ENCODE measurements at regions not wholly inside any gene's neighbourhood (a gene's known extent, or its start where the extent isn't known, plus 50 kb on each side); places are given as distances from the start of the nearest gene placed in this dataset.
A peak's percentile ranks its signal among the peaks of the same experiment; 100 is the strongest.

DNA sequence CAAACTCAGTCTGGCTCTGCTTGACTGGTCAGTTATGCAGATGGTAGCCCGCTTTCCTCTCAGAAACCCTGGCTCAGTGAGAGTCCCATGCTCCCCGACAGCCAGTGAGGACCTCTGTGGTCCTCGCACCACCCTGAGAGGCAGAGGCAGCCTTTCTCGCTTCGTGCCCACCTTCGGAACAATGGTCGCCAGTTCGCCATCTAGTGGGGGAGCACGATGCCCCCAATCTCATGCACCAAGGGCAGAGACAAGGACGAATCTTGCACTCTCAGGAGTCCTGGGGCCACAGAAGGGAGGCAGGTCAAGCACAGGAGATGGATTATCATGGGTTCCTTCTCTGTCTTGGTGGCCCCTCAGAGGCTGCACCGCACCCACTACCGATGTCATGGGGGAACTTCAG, 75.2 kb downstream of the RHCG start:
- CTCF ChIA-PET = interaction anchor here (0.8 to 10.7 kb wide), 5 partner anchors 7 to 61 kb away, joined by 3 to 144 read pairs (median 27); no protein-coding TSS in a partner anchor
- WGBS (ENCODE audit: insufficient coverage) = 44% methylated on average over 7 of the region's 12 CpGs

DNA sequence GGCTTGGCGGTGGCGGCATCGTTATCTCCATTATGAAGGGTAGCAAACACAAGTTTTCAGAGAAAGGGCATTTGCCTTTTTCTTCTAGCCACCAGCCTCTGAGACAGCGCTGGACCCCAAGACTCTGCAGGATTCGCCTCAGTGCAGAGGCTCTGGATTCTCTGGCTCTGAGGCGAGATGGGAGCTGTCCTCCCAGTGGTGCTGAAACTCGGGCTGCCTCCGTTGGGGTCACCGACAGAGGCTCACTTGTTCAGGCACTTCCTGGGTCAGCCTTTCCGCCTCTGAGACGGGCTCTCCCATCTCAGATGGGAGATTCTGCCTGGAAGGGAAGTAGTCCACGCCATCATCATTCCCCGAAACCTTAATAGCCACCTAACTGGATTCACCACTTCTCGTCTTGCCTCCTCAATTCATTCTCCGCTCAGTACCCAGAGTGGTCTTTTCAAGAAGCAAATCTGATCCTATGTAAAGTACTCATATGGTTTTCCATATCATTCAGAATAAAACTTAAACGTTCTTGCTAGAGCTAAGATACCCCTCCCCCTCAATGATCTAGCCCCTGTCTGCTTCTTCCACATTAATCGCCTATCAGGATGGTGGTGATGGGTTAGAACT, 76.9 kb downstream of the RHCG start:
- CTCF ChIA-PET = interaction anchor here (1.0 to 10.7 kb wide), 10 partner anchors 8 to 60 kb away, joined by 3 to 144 read pairs (median 4); no protein-coding TSS in a partner anchor
- 20% methylated on average over 13 of the region's 17 CpGs for WGBS (ENCODE audit: insufficient coverage)
- Histone ChIP-seq H3K4me3 (ENCODE audit: control insufficient read depth in 1 of 7, extremely low read depth in 1 of 7, insufficient read depth in 4 of 7, low read depth in 2 of 7, low read length in 6 of 7) (no peak overlapping the region), H3K9me3 (ENCODE audit: control extremely low read depth in 1 of 5, control insufficient read depth in 4 of 5, insufficient read depth in 2 of 5, low read depth in 1 of 5, low read length in 4 of 5) (no peaks in the 10 kb centered on the region), H3K36me3 (ENCODE audit: control insufficient read depth in 4 of 4, insufficient read depth in 4 of 4, low read length in 3 of 4) (no peaks in the 10 kb centered on the region), H3K27ac (ENCODE audit: insufficient read depth in 1 of 2, low read depth in 1 of 2, low read length in 2 of 2, poor library complexity in 1 of 2, severe bottlenecking in 2 of 2) (no peak overlapping the region), H3K4me1 (ENCODE audit: control extremely low read depth in 1 of 4, control insufficient read depth in 4 of 4, insufficient read depth in 4 of 4, low read length in 3 of 4) (peaks cover 0 to 8% (median 1%) of the 10 kb centered on the region in 4 experiments), H3K27me3 (replicated peaks in 2 of 5; ENCODE audit: control insufficient read depth in 4 of 5, insufficient read depth in 5 of 5, low read length in 4 of 5) (peaks cover 9 to 95% (median 34%) of the 10 kb centered on the region in 5 experiments)
- peak in 2 of 3 donors; percentile 63 to 65 for DNase-seq
- POLR2A ChIA-PET = no interaction called here

More for the DNA sequence above, 75.2 kb downstream of the RHCG start:
- no peaks in the 10 kb centered on the region for H3K36me3 ChIP-seq (ENCODE audit: control insufficient read depth in 4 of 4, insufficient read depth in 4 of 4, low read length in 3 of 4)
- POLR2A ChIA-PET = no interaction called here
- H3K27me3 ChIP-seq (replicated peaks in 2 of 5; ENCODE audit: control insufficient read depth in 4 of 5, insufficient read depth in 5 of 5, low read length in 4 of 5) = peaks cover 7 to 88% (median 27%) of the 10 kb centered on the region in 5 experiments
- H3K4me3 ChIP-seq (ENCODE audit: control insufficient read depth in 1 of 7, extremely low read depth in 1 of 7, insufficient read depth in 4 of 7, low read depth in 2 of 7, low read length in 6 of 7) = no peak overlapping the region
- H3K27ac ChIP-seq (ENCODE audit: insufficient read depth in 1 of 2, low read depth in 1 of 2, low read length in 2 of 2, poor library complexity in 1 of 2, severe bottlenecking in 2 of 2) = no peak overlapping the region
- peaks cover 0 to 4% (median 1%) of the 10 kb centered on the region in 4 experiments for H3K4me1 ChIP-seq (ENCODE audit: control extremely low read depth in 1 of 4, control insufficient read depth in 4 of 4, insufficient read depth in 4 of 4, low read length in 3 of 4)
- no peak for DNase-seq
- no peaks in the 10 kb centered on the region for H3K9me3 ChIP-seq (ENCODE audit: control extremely low read depth in 1 of 5, control insufficient read depth in 4 of 5, insufficient read depth in 2 of 5, low read depth in 1 of 5, low read length in 4 of 5)

DNA sequence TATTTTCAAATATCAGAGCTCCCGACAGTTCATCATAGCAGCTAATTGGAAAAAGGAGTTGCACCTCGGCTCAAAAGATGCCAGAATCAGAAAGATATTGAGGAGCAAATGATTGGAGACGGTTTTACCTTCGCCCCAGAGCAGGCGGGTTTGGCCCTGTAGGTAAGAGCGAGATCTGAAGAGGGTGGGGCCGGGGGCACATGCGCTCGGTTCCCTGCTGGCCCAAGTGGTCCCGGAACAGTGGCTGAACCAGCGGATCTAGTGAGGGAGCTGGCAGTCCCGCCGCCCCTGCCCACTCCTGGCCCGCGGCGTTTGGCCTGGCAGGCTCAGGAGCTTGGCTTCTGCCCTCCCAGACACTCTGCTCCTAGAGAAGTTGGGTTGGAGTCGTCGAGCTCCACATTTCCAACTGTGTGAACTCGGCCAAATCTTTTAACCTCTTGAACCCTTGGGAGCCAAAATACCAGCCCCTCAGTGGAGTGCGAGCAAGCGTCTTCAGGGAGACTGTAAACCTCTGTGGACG, 79.1 kb downstream of the RHCG start:
- CTCF ChIA-PET = interaction anchor here (0.5 to 10.7 kb wide), 14 partner anchors 9 to 66 kb away, joined by 3 to 144 read pairs (median 4); no protein-coding TSS in a partner anchor
- H3K27ac ChIP-seq (ENCODE audit: insufficient read depth in 1 of 2, low read depth in 1 of 2, low read length in 2 of 2, poor library complexity in 1 of 2, severe bottlenecking in 2 of 2) = no peak overlapping the region
- WGBS (ENCODE audit: insufficient coverage) = 37% methylated on average over 21 of the region's 22 CpGs
- POLR2A ChIA-PET = no interaction called here
- DNase-seq = no peak
- peaks cover 18 to 99% (median 50%) of the 10 kb centered on the region in 5 experiments for H3K27me3 ChIP-seq (replicated peaks in 2 of 5; ENCODE audit: control insufficient read depth in 4 of 5, insufficient read depth in 5 of 5, low read length in 4 of 5)
- no peak overlapping the region for H3K4me3 ChIP-seq (ENCODE audit: control insufficient read depth in 1 of 7, extremely low read depth in 1 of 7, insufficient read depth in 4 of 7, low read depth in 2 of 7, low read length in 6 of 7)
- no peaks in the 10 kb centered on the region for H3K9me3 ChIP-seq (ENCODE audit: control extremely low read depth in 1 of 5, control insufficient read depth in 4 of 5, insufficient read depth in 2 of 5, low read depth in 1 of 5, low read length in 4 of 5)
- H3K4me1 ChIP-seq (ENCODE audit: control extremely low read depth in 1 of 4, control insufficient read depth in 4 of 4, insufficient read depth in 4 of 4, low read length in 3 of 4) = peaks cover 0 to 8% (median 1%) of the 10 kb centered on the region in 4 experiments
- H3K36me3 ChIP-seq (ENCODE audit: control insufficient read depth in 4 of 4, insufficient read depth in 4 of 4, low read length in 3 of 4) = no peaks in the 10 kb centered on the region

DNA sequence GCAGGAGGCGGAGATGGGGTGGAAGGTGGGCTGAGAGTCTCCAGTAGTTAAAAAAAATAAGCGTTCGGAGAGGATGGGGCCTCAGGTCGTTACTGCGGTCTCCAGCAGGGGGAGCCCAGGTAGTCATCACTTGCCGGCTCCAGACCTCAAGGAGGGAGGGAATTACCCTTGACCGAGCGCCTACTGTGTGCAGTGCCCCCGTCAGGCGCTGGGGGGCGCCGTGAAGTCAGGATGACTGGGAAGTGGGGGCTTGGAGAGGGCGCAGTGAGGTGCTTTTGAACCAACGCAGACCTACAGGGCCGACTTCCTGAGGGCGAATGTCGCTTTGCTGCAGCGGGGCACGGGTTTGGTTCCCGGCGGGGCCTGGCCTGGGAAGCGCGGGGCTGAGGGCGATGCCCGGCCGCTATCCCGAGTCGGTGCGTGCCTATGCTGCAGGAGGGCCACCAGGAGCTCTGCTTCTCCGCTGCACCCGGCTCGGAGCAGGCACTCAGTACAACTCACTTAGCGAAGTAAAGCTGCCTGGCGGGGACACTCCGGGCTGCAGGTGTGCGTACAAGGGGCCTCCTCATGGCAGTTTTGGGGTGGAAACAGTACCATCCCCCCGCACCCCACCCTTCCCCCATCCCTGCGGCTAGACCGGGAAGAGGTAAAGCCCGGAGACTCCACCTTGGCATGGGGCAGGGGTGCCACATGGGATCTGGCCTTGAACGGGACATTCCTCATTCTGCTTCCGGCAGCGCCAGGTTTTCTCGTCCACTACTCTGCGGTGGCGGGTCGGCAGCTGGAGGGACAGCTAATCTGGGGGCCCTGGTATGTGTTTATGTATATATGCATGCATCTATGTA, 79.8 kb downstream of the RHCG start:
- peak; percentile 88 to 93 (median 91) for DNase-seq
- Histone ChIP-seq H3K4me3 (ENCODE audit: control insufficient read depth in 1 of 7, extremely low read depth in 1 of 7, insufficient read depth in 4 of 7, low read depth in 2 of 7, low read length in 6 of 7) (no peak overlapping the region), H3K36me3 (ENCODE audit: control insufficient read depth in 4 of 4, insufficient read depth in 4 of 4, low read length in 3 of 4) (no peaks in the 10 kb centered on the region), H3K9me3 (ENCODE audit: control extremely low read depth in 1 of 5, control insufficient read depth in 4 of 5, insufficient read depth in 2 of 5, low read depth in 1 of 5, low read length in 4 of 5) (no peaks in the 10 kb centered on the region), H3K4me1 (ENCODE audit: control extremely low read depth in 1 of 4, control insufficient read depth in 4 of 4, insufficient read depth in 4 of 4, low read length in 3 of 4) (peaks cover 0 to 12% (median 3%) of the 10 kb centered on the region in 4 experiments), H3K27ac (ENCODE audit: insufficient read depth in 1 of 2, low read depth in 1 of 2, low read length in 2 of 2, poor library complexity in 1 of 2, severe bottlenecking in 2 of 2) (no peak overlapping the region), H3K27me3 (replicated peaks in 2 of 5; ENCODE audit: control insufficient read depth in 4 of 5, insufficient read depth in 5 of 5, low read length in 4 of 5) (peaks cover 23 to 100% (median 56%) of the 10 kb centered on the region in 5 experiments)
- ChIA-PET POLR2A (no interaction called here), CTCF (interaction anchor here (0.5 to 10.7 kb wide), 16 partner anchors 9 to 65 kb away, joined by 3 to 144 read pairs (median 4); no protein-coding TSS in a partner anchor)
- 7% methylated on average over 42 of the region's 47 CpGs for WGBS (ENCODE audit: insufficient coverage)

DNA sequence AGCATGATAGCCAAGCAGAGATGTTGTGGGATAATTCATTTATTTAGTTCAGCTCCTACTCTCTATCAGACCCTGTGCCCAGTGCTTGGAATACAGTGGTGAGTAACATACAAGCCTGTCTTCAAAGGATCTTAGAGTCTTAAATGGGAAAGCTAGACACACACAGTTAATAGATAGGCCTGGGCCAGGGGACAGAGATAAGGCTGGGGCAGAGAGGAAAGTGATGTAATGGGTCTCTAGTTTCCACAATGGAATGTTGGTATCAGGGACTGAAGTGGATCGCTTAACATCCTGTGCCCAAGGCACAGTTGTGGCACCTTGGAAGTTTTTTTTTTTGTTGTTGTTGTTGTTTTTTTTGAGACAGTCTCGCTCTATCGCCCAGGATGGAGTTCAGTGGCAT, 79.9 kb upstream of the POLG start:
- H3K36me3 ChIP-seq (ENCODE audit: control insufficient read depth in 4 of 4, insufficient read depth in 4 of 4, low read length in 3 of 4) = no peaks in the 10 kb centered on the region
- WGBS (ENCODE audit: insufficient coverage) = 83% methylated on average over 3 of the region's 3 CpGs
- DNase-seq = no peak
- no peaks in the 10 kb centered on the region for H3K9me3 ChIP-seq (ENCODE audit: control extremely low read depth in 1 of 5, control insufficient read depth in 4 of 5, insufficient read depth in 2 of 5, low read depth in 1 of 5, low read length in 4 of 5)
- H3K4me1 ChIP-seq (ENCODE audit: control extremely low read depth in 1 of 4, control insufficient read depth in 4 of 4, insufficient read depth in 4 of 4, low read length in 3 of 4) = peaks cover 0 to 18% (median 7%) of the 10 kb centered on the region in 4 experiments
- ChIA-PET CTCF (interaction anchor here (0.5 to 10.7 kb wide), 6 partner anchors 14 to 63 kb away, joined by 3 to 144 read pairs (median 3); no protein-coding TSS in a partner anchor), POLR2A (no interaction called here)
- no peak overlapping the region for H3K27ac ChIP-seq (ENCODE audit: insufficient read depth in 1 of 2, low read depth in 1 of 2, low read length in 2 of 2, poor library complexity in 1 of 2, severe bottlenecking in 2 of 2)
- peaks cover 25 to 100% (median 58%) of the 10 kb centered on the region in 5 experiments for H3K27me3 ChIP-seq (replicated peaks in 2 of 5; ENCODE audit: control insufficient read depth in 4 of 5, insufficient read depth in 5 of 5, low read length in 4 of 5)
- no peak overlapping the region for H3K4me3 ChIP-seq (ENCODE audit: control insufficient read depth in 1 of 7, extremely low read depth in 1 of 7, insufficient read depth in 4 of 7, low read depth in 2 of 7, low read length in 6 of 7)

DNA sequence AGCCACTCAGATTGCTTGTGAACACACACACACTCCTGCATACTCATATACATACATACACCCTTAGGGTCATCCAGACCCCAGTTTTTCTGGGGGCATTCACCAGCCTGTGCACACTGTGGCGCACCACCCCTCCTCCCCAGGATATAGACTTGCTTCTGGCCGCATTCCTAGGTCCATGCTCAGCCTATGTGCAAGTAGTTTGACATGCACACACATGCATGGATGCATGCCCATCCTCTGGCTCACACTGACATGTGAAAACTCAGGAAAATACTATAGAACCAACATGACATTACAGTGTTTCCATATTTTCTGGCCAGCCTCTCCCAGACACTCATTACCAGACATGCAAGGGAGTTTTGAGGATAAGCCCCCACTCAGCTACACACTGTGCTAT, 79.3 kb upstream of the POLG start:
- Histone ChIP-seq H3K9me3 (ENCODE audit: control extremely low read depth in 1 of 5, control insufficient read depth in 4 of 5, insufficient read depth in 2 of 5, low read depth in 1 of 5, low read length in 4 of 5) (no peaks in the 10 kb centered on the region), H3K27me3 (replicated peaks in 2 of 5; ENCODE audit: control insufficient read depth in 4 of 5, insufficient read depth in 5 of 5, low read length in 4 of 5) (peaks cover 25 to 100% (median 58%) of the 10 kb centered on the region in 5 experiments), H3K4me3 (ENCODE audit: control insufficient read depth in 1 of 7, extremely low read depth in 1 of 7, insufficient read depth in 4 of 7, low read depth in 2 of 7, low read length in 6 of 7) (no peak overlapping the region), H3K36me3 (ENCODE audit: control insufficient read depth in 4 of 4, insufficient read depth in 4 of 4, low read length in 3 of 4) (no peaks in the 10 kb centered on the region), H3K27ac (ENCODE audit: insufficient read depth in 1 of 2, low read depth in 1 of 2, low read length in 2 of 2, poor library complexity in 1 of 2, severe bottlenecking in 2 of 2) (no peak overlapping the region), H3K4me1 (ENCODE audit: control extremely low read depth in 1 of 4, control insufficient read depth in 4 of 4, insufficient read depth in 4 of 4, low read length in 3 of 4) (peaks cover 0 to 25% (median 12%) of the 10 kb centered on the region in 4 experiments)
- CTCF ChIA-PET = interaction anchor here (0.8 to 10.7 kb wide), 4 partner anchors 15 to 54 kb away, joined by 3 to 144 read pairs (median 3); no protein-coding TSS in a partner anchor
- no peak for DNase-seq
- POLR2A ChIA-PET = no interaction called here
- WGBS (ENCODE audit: insufficient coverage) = 69% methylated on average over 2 of the region's 2 CpGs
